22Rv1 (cell line): ENCODE measurements at regions not wholly inside any gene's neighbourhood (a gene's known extent, or its start where the extent isn't known, plus 50 kb on each side); places are given as distances from the start of the nearest gene placed in this dataset.

Experiments used
- ZFX ChIP-seq: fragments of 450-650 bp; IDR thresholded peaks from 2 replicates; pipeline ENCODE4 v1.6.1; 2017; ENCODE audit warnings: antibody characterized with exemption, borderline replicate concordance
- TF ChIP-seq, protein P1 (sequence below): fragments of 450-650 bp; IDR thresholded peaks from 2 replicates; pipeline ENCODE4 v1.5.1; 2017; ENCODE audit warnings: mild to moderate bottlenecking

DNA sequence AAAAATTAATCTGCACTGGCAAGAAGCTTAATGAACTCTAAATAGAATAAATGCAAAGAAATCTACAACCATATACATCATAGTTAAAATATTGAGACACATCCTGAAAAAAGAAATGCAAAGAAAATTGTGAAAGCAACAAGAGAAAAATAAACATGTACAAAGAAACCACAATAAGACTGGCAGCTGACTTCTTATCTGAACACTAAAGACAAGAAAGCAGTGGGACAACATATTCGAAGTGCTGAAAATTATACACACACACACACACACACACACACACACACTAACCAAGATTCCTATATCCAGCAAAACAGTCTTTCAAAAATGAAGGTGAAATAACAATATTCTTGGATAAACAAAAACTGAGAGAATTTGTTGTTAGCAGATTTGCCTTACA lies 366.5 kb upstream of the C16orf82 start:
- TF ChIP-seq, protein P1, sequence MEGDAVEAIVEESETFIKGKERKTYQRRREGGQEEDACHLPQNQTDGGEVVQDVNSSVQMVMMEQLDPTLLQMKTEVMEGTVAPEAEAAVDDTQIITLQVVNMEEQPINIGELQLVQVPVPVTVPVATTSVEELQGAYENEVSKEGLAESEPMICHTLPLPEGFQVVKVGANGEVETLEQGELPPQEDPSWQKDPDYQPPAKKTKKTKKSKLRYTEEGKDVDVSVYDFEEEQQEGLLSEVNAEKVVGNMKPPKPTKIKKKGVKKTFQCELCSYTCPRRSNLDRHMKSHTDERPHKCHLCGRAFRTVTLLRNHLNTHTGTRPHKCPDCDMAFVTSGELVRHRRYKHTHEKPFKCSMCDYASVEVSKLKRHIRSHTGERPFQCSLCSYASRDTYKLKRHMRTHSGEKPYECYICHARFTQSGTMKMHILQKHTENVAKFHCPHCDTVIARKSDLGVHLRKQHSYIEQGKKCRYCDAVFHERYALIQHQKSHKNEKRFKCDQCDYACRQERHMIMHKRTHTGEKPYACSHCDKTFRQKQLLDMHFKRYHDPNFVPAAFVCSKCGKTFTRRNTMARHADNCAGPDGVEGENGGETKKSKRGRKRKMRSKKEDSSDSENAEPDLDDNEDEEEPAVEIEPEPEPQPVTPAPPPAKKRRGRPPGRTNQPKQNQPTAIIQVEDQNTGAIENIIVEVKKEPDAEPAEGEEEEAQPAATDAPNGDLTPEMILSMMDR, result no peak
- no peak for TF ChIP-seq ZFX
